ENCODE measurements at regions not wholly inside any gene's neighbourhood (a gene's known extent, or its start where the extent isn't known, plus 50 kb on each side); places are given as distances from the start of the nearest gene placed in this dataset.
A peak's percentile ranks its signal among the peaks of the same experiment; 100 is the strongest.

GRCh38 chr14:98888281-98888680 lies 383.7 kb downstream of the BCL11B start:
- no peak overlapping the region for H3K9ac ChIP-seq (ENCODE audit: extremely low read depth, low read length, poor library complexity, severe bottlenecking)
- peaks cover 2% of the 10 kb centered on the region for H3K4me1 ChIP-seq (ENCODE audit: control insufficient read depth, insufficient read depth, low read length)
- H3K27me3 ChIP-seq (ENCODE audit: control insufficient read depth, insufficient read depth, low read length, poor library complexity, severe bottlenecking): no peaks in the 10 kb centered on the region
- no peaks in the 10 kb centered on the region for H3K9me3 ChIP-seq (ENCODE audit: control insufficient read depth, low read length)
- WGBS, 2 experiments (ENCODE audit: insufficient coverage in 1 of 2, insufficient read length in 1 of 2): 80 to 81% methylated on average over 2 to 3 of the region's 3 CpGs
- no peak overlapping the region for H3K4me3 ChIP-seq (ENCODE audit: low read length)
- no peak overlapping the region for H3K27ac ChIP-seq (ENCODE audit: low read depth, low read length)
- no peak overlapping the region for H3K27ac Mint-ChIP-seq
- H3K4me1 Mint-ChIP-seq: peaks cover 11% of the 10 kb centered on the region
- no peak overlapping the region for H3K4me3 Mint-ChIP-seq
- no peak for DNase-seq
- no peaks in the 10 kb centered on the region for H3K36me3 ChIP-seq (ENCODE audit: control insufficient read depth, insufficient read depth, low read length)
- TF ChIP-seq CTCF (conservative IDR thresholded peaks at IDR 0.05): no peak
- peaks cover 6% of the 10 kb centered on the region for H3K27me3 Mint-ChIP-seq (ENCODE audit: insufficient read depth)
- H3K36me3 Mint-ChIP-seq (ENCODE audit: low read depth): no peaks in the 10 kb centered on the region
- H3K9me3 Mint-ChIP-seq: peaks cover 3% of the 10 kb centered on the region

DNA sequence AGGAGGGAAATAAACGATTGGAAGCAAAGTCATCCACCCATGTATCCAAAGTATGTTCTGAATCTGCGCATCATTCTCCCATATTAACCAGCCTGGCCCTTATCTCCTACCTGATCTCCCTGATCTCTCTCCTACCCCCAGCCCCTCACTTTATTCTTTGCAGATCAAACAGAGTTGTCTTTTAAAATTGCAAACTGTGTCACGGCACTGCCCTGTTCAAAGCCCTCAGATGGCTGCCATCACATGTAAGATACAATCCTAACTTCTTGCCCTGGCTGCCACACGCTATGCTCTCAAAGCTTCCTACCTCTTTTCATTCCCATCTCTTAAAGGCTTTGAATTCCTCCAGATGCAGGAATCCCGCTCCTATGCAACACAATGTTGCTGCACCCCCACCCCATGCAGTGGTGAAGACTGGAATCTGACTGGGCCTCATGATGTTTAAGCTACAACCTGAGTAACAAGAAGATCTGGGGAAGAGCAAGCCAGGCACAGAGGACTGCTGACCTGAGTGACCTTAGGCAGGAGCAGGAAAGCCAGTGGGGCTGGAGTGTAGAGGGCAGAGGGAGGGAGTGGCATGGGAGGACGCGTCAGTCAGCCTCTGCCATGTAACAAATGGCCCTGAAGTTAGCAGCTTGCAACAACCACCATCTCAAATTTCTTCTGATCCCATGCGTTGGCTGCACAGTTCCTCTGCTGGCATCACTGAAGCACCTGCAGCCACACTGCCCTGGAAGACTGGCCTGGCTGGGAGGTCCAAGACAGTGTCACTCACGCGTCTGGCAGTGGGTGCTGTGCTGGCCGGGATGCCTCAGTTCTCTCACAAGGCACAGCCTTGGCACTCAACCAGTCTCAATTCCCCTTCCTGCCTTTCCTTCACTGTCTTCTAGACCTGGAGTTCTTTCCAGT lies 382.8 kb downstream of the BCL11B start:
- Histone ChIP-seq H3K4me1 (ENCODE audit: control insufficient read depth, insufficient read depth, low read length) (peaks cover 2% of the 10 kb centered on the region), H3K9ac (ENCODE audit: extremely low read depth, low read length, poor library complexity, severe bottlenecking) (no peak overlapping the region), H3K36me3 (ENCODE audit: control insufficient read depth, insufficient read depth, low read length) (no peaks in the 10 kb centered on the region), H3K27ac (ENCODE audit: low read depth, low read length) (no peak overlapping the region), H3K4me3 (ENCODE audit: low read length) (no peak overlapping the region), H3K9me3 (ENCODE audit: control insufficient read depth, low read length) (no peaks in the 10 kb centered on the region), H3K27me3 (ENCODE audit: control insufficient read depth, insufficient read depth, low read length, poor library complexity, severe bottlenecking) (no peaks in the 10 kb centered on the region)
- no peak for TF ChIP-seq CTCF (conservative IDR thresholded peaks at IDR 0.05)
- 94 to 96% methylated on average over 10 to 11 of the region's 11 CpGs for WGBS, 2 experiments (ENCODE audit: insufficient coverage in 1 of 2, insufficient read length in 1 of 2)
- Mint-ChIP-seq H3K36me3 (ENCODE audit: low read depth) (no peaks in the 10 kb centered on the region), H3K4me1 (peaks cover 11% of the 10 kb centered on the region), H3K9me3 (peaks cover 3% of the 10 kb centered on the region), H3K4me3 (no peak overlapping the region), H3K27me3 (ENCODE audit: insufficient read depth) (peaks cover 13% of the 10 kb centered on the region), H3K27ac (no peak overlapping the region)
- peak; percentile 63 for DNase-seq

- peaks cover 14% of the 10 kb centered on the region for H3K4me1 Mint-ChIP-seq
- 97% methylated on average over 8 of the region's 8 CpGs for WGBS, 2 experiments (ENCODE audit: insufficient coverage in 1 of 2, insufficient read length in 1 of 2)
- no peak for DNase-seq
Observed at GRCh38 chr14:98889836-98890185, 382.2 kb downstream of the BCL11B start.

More at GRCh38 chr14:98889836-98890185, 382.2 kb downstream of the BCL11B start:
- H3K4me3 ChIP-seq (ENCODE audit: low read length): no peak overlapping the region
- Mint-ChIP-seq H3K27ac (no peak overlapping the region), H3K27me3 (ENCODE audit: insufficient read depth) (peaks cover 15% of the 10 kb centered on the region), H3K36me3 (ENCODE audit: low read depth) (no peaks in the 10 kb centered on the region), H3K4me3 (no peak overlapping the region), H3K9me3 (peaks cover 3% of the 10 kb centered on the region)
- H3K27ac ChIP-seq (ENCODE audit: low read depth, low read length): no peak overlapping the region
- no peak for TF ChIP-seq CTCF (conservative IDR thresholded peaks at IDR 0.05)
- no peaks in the 10 kb centered on the region for H3K27me3 ChIP-seq (ENCODE audit: control insufficient read depth, insufficient read depth, low read length, poor library complexity, severe bottlenecking)
- no peak overlapping the region for H3K9ac ChIP-seq (ENCODE audit: extremely low read depth, low read length, poor library complexity, severe bottlenecking)
- peaks cover 2% of the 10 kb centered on the region for H3K4me1 ChIP-seq (ENCODE audit: control insufficient read depth, insufficient read depth, low read length)
- no peaks in the 10 kb centered on the region for H3K9me3 ChIP-seq (ENCODE audit: control insufficient read depth, low read length)
- H3K36me3 ChIP-seq (ENCODE audit: control insufficient read depth, insufficient read depth, low read length): no peaks in the 10 kb centered on the region

Data from endodermal cell (in vitro differentiated cells).